GM12874 (cell line): ENCODE measurements at regions not wholly inside any gene's neighbourhood (a gene's known extent, or its start where the extent isn't known, plus 50 kb on each side); places are given as distances from the start of the nearest gene placed in this dataset.

ENCODE experiments used
- TF ChIP-seq, protein P1 (sequence below): IDR thresholded peaks from 2 replicates; pipeline ENCODE4 v1.5.1; 2011; ENCODE audit warnings: low read depth, mild to moderate bottlenecking, control low read depth, low read length, moderate library complexity; ENCODE audit not compliant: insufficient read depth

- TF ChIP-seq, protein P1, sequence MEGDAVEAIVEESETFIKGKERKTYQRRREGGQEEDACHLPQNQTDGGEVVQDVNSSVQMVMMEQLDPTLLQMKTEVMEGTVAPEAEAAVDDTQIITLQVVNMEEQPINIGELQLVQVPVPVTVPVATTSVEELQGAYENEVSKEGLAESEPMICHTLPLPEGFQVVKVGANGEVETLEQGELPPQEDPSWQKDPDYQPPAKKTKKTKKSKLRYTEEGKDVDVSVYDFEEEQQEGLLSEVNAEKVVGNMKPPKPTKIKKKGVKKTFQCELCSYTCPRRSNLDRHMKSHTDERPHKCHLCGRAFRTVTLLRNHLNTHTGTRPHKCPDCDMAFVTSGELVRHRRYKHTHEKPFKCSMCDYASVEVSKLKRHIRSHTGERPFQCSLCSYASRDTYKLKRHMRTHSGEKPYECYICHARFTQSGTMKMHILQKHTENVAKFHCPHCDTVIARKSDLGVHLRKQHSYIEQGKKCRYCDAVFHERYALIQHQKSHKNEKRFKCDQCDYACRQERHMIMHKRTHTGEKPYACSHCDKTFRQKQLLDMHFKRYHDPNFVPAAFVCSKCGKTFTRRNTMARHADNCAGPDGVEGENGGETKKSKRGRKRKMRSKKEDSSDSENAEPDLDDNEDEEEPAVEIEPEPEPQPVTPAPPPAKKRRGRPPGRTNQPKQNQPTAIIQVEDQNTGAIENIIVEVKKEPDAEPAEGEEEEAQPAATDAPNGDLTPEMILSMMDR, result no peak
Measured at GRCh38 chr19:28285078-28285477, 927.9 kb downstream of the UQCRFS1 start.

GRCh38 chr19:28284389-28284788, 928.6 kb downstream of the UQCRFS1 start:
- TF ChIP-seq, protein P1, result no peak

- TF ChIP-seq, protein P1, result no peak
Measured at GRCh38 chr19:28283592-28283991, 929.4 kb downstream of the UQCRFS1 start.

DNA sequence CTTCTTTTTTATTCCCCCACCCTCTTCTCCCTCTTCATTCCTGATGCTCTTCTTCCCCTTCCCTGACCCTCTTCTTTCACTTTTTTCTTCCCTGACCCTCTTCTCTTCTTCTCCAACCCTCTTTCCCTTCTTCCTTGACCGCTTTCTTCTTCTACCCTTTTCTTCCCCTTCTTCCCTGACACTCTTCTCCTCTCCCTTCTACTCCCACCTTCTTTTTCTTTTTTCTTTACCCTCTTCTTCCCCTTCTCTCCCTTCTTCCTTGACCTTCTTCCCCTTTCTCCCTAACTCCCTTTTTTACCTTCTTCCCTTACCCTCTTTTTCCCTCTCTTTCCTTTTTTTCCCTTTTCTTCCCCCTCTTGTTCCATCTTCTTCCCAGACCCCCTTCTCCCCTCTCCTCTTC, 931.3 kb downstream of the UQCRFS1 start:
- TF ChIP-seq, protein P1, result no peak

GRCh38 chr19:28264556-28264955, 948.4 kb downstream of the UQCRFS1 start:
- TF ChIP-seq, protein P1, result no peak

DNA sequence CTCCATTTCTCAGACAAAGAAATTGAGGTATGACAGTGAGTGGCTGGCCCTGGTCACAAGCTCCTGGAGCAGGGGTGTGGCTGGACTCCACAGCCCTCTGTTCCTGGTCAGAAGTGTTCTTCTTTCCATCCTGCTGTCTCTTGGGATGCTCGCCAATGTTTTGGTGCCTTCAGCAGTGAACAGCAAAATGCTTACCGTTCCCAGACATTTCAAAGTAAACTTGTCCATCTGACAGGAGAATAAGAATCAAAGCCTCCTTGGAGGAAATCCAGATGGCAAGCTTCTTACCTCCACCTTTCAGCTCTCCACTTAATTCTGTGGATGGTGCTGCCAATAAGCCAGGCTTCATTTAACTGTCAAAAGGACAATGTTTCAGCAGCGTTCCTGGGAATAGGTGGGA, 954.1 kb downstream of the UQCRFS1 start:
- TF ChIP-seq, protein P1, result no peak

DNA sequence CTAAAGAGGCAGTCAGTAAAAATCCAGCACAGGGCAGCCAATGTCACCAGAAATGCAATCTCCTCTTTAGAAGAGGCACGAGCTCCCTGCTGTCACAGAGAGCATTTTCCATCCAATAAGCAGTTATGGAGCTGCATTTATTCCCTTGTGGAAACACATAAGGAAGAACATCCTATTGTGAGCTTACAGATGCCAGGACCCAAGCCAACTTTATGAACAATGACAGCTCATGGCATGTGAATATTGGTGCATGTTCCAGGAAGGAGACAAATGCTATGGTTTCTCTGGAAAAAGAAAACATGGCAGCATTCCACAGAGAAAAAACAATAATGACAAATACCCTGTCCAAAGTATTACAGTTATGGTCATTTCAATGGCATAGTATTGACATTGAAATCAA, 955.6 kb downstream of the UQCRFS1 start:
- TF ChIP-seq, protein P1, result no peak

- TF ChIP-seq, protein P1, result no peak
Measured at GRCh38 chr19:28247243-28247642, 965.7 kb downstream of the UQCRFS1 start.
